SU-DHL-6 (cell line): ENCODE measurements at regions not wholly inside any gene's neighbourhood (a gene's known extent, or its start where the extent isn't known, plus 50 kb on each side); places are given as distances from the start of the nearest gene placed in this dataset.

ENCODE experiments used
- H2AFZ ChIP-seq: fragments of 200-600 bp; sonication (generic); 2 replicates; pipeline ENCODE4 v1.6.1; 2014; ENCODE audit warnings: low read depth, mild to moderate bottlenecking, moderate library complexity, mixed read lengths, antibody characterized with exemption, low read length; ENCODE audit not compliant: severe bottlenecking
- H3F3A ChIP-seq: fragments of 200-600 bp; shearing (Covaris generic); 2 replicates; pipeline ENCODE4 v1.6.0; 2016; ENCODE audit warnings: antibody characterized with exemption, mild to moderate bottlenecking; ENCODE audit not compliant: insufficient read depth
- H3K27ac ChIP-seq: fragments of 200-600 bp; sonication (generic); 2 replicates; pipeline ENCODE4 v1.5.1; 2016; ENCODE audit warnings: low read depth, mild to moderate bottlenecking, low read length, moderate library complexity, mixed read lengths
- H3K27me3 ChIP-seq: fragments of 200-600 bp; sonication (generic), shearing (Covaris generic); 2 replicates; pipeline ENCODE4 v1.6.0; 2014; ENCODE audit warnings: mild to moderate bottlenecking, low read length
- H3K36me3 ChIP-seq: fragments of 200-600 bp; sonication (generic); 2 replicates; pipeline ENCODE4 v1.6.1; 2014; ENCODE audit warnings: mild to moderate bottlenecking, low read length, mixed read lengths
- H3K4me2 ChIP-seq: fragments of 300-600, 200-600 bp; shearing (Covaris generic), sonication (generic); 2 replicates; pipeline ENCODE4 v1.6.0; 2014; ENCODE audit warnings: low read length, low read depth, mild to moderate bottlenecking; ENCODE audit not compliant: poor library complexity, severe bottlenecking
- H3K4me3 ChIP-seq: fragments of 200-600 bp; sonication (generic); 2 replicates; pipeline ENCODE4 v1.5.1; 2014; ENCODE audit warnings: antibody characterized with exemption, low read length, mild to moderate bottlenecking, mixed read lengths; ENCODE audit not compliant: insufficient read depth, poor library complexity, severe bottlenecking
- H3K79me2 ChIP-seq: fragments of 200-600 bp; sonication (generic); 2 replicates; pipeline ENCODE4 v1.6.1; 2014; ENCODE audit warnings: mild to moderate bottlenecking, low read length, moderate library complexity; ENCODE audit not compliant: insufficient read depth
- H3K9ac ChIP-seq: fragments of 200-600 bp; sonication (generic); 2 replicates; pipeline ENCODE4 v1.7.0; 2014; ENCODE audit warnings: mild to moderate bottlenecking, low read length
- H3K9me2 ChIP-seq: fragments of 200-600 bp; sonication (generic); replicated peaks from 2 replicates; pipeline ENCODE4 v1.6.1; 2014; ENCODE audit warnings: low read length; ENCODE audit not compliant: insufficient read depth
- H3K9me3 ChIP-seq: fragments of 200-600 bp; sonication (generic); 2 replicates; pipeline ENCODE4 v1.6.1; 2014; ENCODE audit warnings: low read length, mixed read lengths; ENCODE audit not compliant: insufficient read depth
- H4K20me1 ChIP-seq: fragments of 200-600 bp; sonication (generic); 2 replicates; pipeline ENCODE4 v1.6.1; 2014; ENCODE audit warnings: low read depth, mild to moderate bottlenecking, antibody characterized with exemption, low read length, moderate library complexity, mixed read lengths
- EZH2phosphoT487 ChIP-seq: fragments of 200-600 bp; sonication (generic), shearing (Covaris generic); conservative IDR thresholded peaks from 2 replicates; pipeline ENCODE4 v1.6.1; 2018; ENCODE audit warnings: mild to moderate bottlenecking, antibody characterized with exemption, low read length, moderate library complexity, mixed read lengths
- TF ChIP-seq, protein P1 (sequence below): fragments of 200-600 bp; sonication (generic); IDR thresholded peaks from one replicate; pipeline ENCODE4 v1.5.1; 2017; ENCODE audit warnings: antibody characterized with exemption, mild to moderate bottlenecking, low read length, moderate library complexity; ENCODE audit not compliant: insufficient read depth, poor library complexity, severe bottlenecking

DNA sequence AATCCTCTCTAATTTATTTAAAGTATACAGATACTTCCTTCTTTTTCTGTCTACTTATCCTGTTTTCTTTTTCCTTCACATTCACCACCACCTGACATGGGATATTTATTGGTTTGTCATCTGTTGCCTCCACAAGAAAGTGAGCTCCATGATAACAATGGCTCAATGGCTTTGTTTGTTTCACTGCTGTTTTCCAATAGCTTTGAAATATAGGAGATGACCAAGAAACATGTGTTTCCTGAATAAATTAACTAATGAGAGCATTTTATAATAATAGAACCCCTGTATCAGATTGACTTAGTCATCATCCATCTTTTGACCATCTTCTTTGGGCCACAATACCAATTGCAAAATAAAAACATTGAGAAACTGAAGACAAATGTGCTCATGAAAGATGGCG lies 180.2 kb upstream of the GAS1 start:
- no peak overlapping the region for H3K9ac ChIP-seq
- no peaks in the 10 kb centered on the region for H3K9me2 ChIP-seq
- no peaks in the 10 kb centered on the region for H3F3A ChIP-seq
- H3K9me3 ChIP-seq: no peaks in the 10 kb centered on the region
- H3K36me3 ChIP-seq: no peaks in the 10 kb centered on the region
- H2AFZ ChIP-seq: no peak overlapping the region
- H3K4me3 ChIP-seq: no peak overlapping the region
- H4K20me1 ChIP-seq: no peaks in the 10 kb centered on the region
- TF ChIP-seq EZH2phosphoT487: no peak
- TF ChIP-seq, protein P1, sequence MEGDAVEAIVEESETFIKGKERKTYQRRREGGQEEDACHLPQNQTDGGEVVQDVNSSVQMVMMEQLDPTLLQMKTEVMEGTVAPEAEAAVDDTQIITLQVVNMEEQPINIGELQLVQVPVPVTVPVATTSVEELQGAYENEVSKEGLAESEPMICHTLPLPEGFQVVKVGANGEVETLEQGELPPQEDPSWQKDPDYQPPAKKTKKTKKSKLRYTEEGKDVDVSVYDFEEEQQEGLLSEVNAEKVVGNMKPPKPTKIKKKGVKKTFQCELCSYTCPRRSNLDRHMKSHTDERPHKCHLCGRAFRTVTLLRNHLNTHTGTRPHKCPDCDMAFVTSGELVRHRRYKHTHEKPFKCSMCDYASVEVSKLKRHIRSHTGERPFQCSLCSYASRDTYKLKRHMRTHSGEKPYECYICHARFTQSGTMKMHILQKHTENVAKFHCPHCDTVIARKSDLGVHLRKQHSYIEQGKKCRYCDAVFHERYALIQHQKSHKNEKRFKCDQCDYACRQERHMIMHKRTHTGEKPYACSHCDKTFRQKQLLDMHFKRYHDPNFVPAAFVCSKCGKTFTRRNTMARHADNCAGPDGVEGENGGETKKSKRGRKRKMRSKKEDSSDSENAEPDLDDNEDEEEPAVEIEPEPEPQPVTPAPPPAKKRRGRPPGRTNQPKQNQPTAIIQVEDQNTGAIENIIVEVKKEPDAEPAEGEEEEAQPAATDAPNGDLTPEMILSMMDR: no peak
- no peaks in the 10 kb centered on the region for H3K79me2 ChIP-seq
- no peak overlapping the region for H3K4me2 ChIP-seq
- no peak overlapping the region for H3K27ac ChIP-seq
- H3K27me3 ChIP-seq: no peaks in the 10 kb centered on the region

DNA sequence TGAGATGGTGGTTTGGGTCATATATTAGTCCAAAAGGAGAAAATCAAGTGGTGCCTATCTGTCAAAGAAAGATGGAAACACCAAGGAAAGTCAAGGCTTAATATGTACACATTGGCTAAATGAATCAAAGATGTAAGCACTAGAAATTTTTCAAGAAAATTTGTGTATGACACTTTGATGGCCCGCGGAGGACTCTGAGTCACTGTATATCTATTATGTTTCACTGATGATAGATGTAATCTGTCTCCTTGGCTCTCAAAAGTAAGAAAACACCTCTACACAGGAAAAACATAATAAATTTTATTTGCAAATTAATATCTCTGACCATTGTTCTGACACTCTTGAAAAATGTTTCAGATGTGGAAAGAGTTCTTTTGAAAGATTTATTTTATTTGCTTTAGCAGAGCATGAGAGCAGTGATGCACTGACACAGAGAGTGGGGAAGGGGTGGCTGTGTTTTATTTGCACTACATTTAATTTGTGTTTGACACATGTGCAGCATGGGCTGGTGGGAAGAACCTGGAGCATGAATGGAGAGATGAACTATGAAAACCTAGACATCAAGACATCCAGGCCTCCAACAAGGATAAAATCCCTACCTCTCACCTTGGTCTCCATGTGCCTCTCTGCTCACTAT lies 180.8 kb upstream of the GAS1 start:
- Histone ChIP-seq H3K27ac (no peak overlapping the region), H3K36me3 (no peaks in the 10 kb centered on the region), H3K9ac (no peak overlapping the region), H2AFZ (no peak overlapping the region), H4K20me1 (no peaks in the 10 kb centered on the region), H3K9me3 (no peaks in the 10 kb centered on the region), H3K79me2 (no peaks in the 10 kb centered on the region), H3K27me3 (no peaks in the 10 kb centered on the region), H3K4me3 (no peak overlapping the region), H3F3A (no peaks in the 10 kb centered on the region), H3K4me2 (no peak overlapping the region), H3K9me2 (no peaks in the 10 kb centered on the region)
- TF ChIP-seq, protein P1: no peak
- TF ChIP-seq EZH2phosphoT487: no peak

DNA sequence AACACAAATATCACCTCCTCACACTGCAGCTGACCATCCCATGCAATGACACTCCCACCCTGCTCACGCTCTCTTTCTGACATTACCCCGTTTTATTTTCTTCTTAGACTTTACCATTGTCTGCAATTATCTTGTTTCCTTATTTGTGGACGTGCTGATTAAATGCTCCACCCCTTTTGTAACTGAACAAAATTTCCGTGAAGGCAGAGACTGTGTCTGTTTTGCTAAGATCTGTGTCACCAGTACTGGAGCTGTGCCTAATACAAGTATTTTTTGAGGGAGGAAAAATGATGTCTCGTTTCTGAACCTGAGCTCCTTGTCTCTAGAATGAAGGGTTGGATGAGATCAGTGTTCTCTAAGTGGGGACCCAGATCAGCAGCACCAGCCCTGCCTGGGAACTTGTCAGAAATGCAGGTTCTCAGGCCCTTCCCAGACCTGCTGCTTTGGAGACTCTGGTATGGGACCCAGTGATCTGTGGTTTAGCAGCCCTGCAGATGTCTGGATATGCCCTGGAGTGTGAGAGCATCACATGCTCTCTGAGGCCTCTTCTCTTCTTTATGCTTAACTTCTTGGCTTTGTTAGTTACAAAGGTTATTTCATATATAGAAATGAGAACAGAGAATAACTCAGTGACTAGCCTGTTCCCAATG lies 181.7 kb upstream of the GAS1 start:
- Histone ChIP-seq H3K27me3 (no peaks in the 10 kb centered on the region), H2AFZ (no peak overlapping the region), H3K9ac (no peak overlapping the region), H3K36me3 (no peaks in the 10 kb centered on the region), H3K9me3 (no peaks in the 10 kb centered on the region), H3K27ac (no peak overlapping the region), H3K4me2 (no peak overlapping the region), H4K20me1 (no peaks in the 10 kb centered on the region), H3K79me2 (no peaks in the 10 kb centered on the region), H3K9me2 (no peaks in the 10 kb centered on the region), H3F3A (no peaks in the 10 kb centered on the region), H3K4me3 (no peak overlapping the region)
- no peak for TF ChIP-seq EZH2phosphoT487
- TF ChIP-seq, protein P1: no peak
